WTC11 (cell line): ENCODE measurements at regions not wholly inside any gene's neighbourhood (a gene's known extent, or its start where the extent isn't known, plus 50 kb on each side); places are given as distances from the start of the nearest gene placed in this dataset.
"Not testable (repeated sequence)": the region's sequence is repeated elsewhere in the genome, so short reads cannot be mapped to it uniquely, and the experiment has no call there.

Experiments used
- ATAC-seq: fragments of 200-7000 bp; cut with Tn5 transposase; 2 replicates; pipeline ENCODE4 v1.10.0; 2021; ENCODE audit warnings: mild to moderate bottlenecking, moderate library complexity
- CTCF ChIA-PET: fragments of 300-600 bp; sonication (Branson Sonifier 250); formaldehyde crosslinking; loops from one replicate; lab custom pipeline; 2021; ENCODE audit warnings: antibody characterized with exemption; lab: Charles Lee
- POLR2A ChIA-PET: fragments of 350-600 bp; sonication (Branson Sonifier 250); formaldehyde crosslinking; loops from one replicate; lab custom pipeline; 2021; ENCODE audit warnings: antibody characterized with exemption; lab: Charles Lee
- DNase-seq: peaks from one replicate; pipeline ENCODE4 v3.0.0; 2021; ENCODE audit warnings: low spot score
- H3K27ac Mint-ChIP-seq: 2 replicates; pipeline ENCODE4 v1.8.0; 2021; ENCODE audit warnings: mixed read lengths
- H3K27me3 Mint-ChIP-seq: 2 replicates; pipeline ENCODE4 v1.8.0; 2021; ENCODE audit warnings: low read depth, mild to moderate bottlenecking, moderate library complexity, mixed read lengths
- H3K36me3 Mint-ChIP-seq: 2 replicates; pipeline ENCODE4 v1.8.0; 2021; ENCODE audit warnings: mixed read lengths
- H3K4me1 Mint-ChIP-seq: 2 replicates; pipeline ENCODE4 v1.8.0; 2022; ENCODE audit warnings: mixed read lengths
- H3K4me3 Mint-ChIP-seq: 2 replicates; pipeline ENCODE4 v1.8.0; 2021; ENCODE audit warnings: mild to moderate bottlenecking, moderate library complexity, mixed read lengths
- H3K9me3 Mint-ChIP-seq: 2 replicates; pipeline ENCODE4 v1.8.0; 2021; ENCODE audit warnings: mixed read lengths
- GRHL2 ChIP-seq: fragments of 250-450 bp; sonication (Bioruptor Pico); IDR thresholded peaks from 2 replicates; pipeline ENCODE4 v1.8.0; 2022; ENCODE audit warnings: mild to moderate bottlenecking, moderate library complexity; ENCODE audit not compliant: insufficient replicate concordance, severe bottlenecking
- KAT7 ChIP-seq: sonication (generic); formaldehyde crosslinking; IDR thresholded peaks from 2 replicates; pipeline ENCODE4 v1.8.1; 2023; ENCODE audit warnings: missing genetic modification reagents, mild to moderate bottlenecking, borderline replicate concordance
- PREB ChIP-seq: sonication (generic); formaldehyde crosslinking; IDR thresholded peaks from 2 replicates; pipeline ENCODE4 v1.8.1; 2022; ENCODE audit warnings: mild to moderate bottlenecking, missing genetic modification reagents, moderate library complexity, borderline replicate concordance

DNA sequence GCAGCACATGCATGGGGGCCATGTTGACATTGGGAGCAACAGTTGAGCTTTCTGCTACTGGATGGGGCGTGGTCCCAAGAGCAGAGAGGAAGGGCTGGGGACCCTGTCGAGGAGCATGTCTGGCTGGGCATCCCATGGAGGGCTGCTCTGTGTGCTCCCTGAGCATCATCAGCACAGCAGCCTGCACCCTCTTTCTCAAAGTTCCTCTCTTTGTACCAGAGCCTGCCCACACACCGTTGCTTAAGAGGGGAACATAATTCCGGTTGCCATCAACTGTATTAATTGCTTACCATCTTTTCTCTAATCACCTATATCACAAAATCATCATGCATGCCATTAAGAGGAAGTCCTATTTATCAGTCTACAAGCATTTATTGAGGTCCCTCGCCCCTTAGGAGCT lies 55.2 kb upstream of the DIRAS2 start:
- Mint-ChIP-seq H3K4me1 (0 out of 2 replicates have a peak, but pooled peaks cover 2% of the 10 kb centered on the region), H3K36me3 (no peaks in the 10 kb centered on the region), H3K27me3 (no peaks in the 10 kb centered on the region), H3K9me3 (no peaks in the 10 kb centered on the region), H3K27ac (no peak overlapping the region)
- ChIA-PET POLR2A (no interaction called here), CTCF (no interaction called here)
- ATAC-seq: no peak
- no peak for TF ChIP-seq GRHL2 (CRISPR knock-in tag)
- no peak for TF ChIP-seq PREB (CRISPR knock-in tag)
- TF ChIP-seq KAT7 (CRISPR knock-in tag): no peak
- TF ChIP-seq, all 79 proteins: peak for 0
- DNase-seq: no peak
- no peak overlapping the region for H3K4me3 Mint-ChIP-seq

GRCh38 chr9:90694187-90694586 lies 51.6 kb upstream of the DIRAS2 start:
- CTCF ChIA-PET, H3K4me3 Mint-ChIP-seq, H3K4me1 Mint-ChIP-seq, H3K27me3 Mint-ChIP-seq, H3K36me3 Mint-ChIP-seq, POLR2A ChIA-PET, DNase-seq, ATAC-seq, H3K27ac Mint-ChIP-seq, H3K9me3 Mint-ChIP-seq: not testable (repeated sequence)
